Fibroblast of lung (primary cell): ENCODE measurements at regions not wholly inside any gene's neighbourhood (a gene's known extent, or its start where the extent isn't known, plus 50 kb on each side); places are given as distances from the start of the nearest gene placed in this dataset.

Experiments
- CTCF ChIP-seq, 2 donors: IDR thresholded peaks in 1 of 2; conservative IDR thresholded peaks in 1 of 2; 1 replicate in 1 of 2; 2 replicates in 1 of 2; pipeline ENCODE4 v1.5.1; 2011 to 2012; ENCODE audit warnings: low read length in 2 of 2, control low read depth in 1 of 2, inconsistent platforms in 1 of 2, low read depth in 1 of 2, mild to moderate bottlenecking in 1 of 2
- EZH2 ChIP-seq: IDR thresholded peaks from 2 replicates; pipeline ENCODE4 v1.5.1; 2012; ENCODE audit warnings: low read length, control low read depth, mild to moderate bottlenecking; ENCODE audit errors: missing control alignments

GRCh38 chr5:163976696-163977095, 471.3 kb downstream of the MAT2B start:
- no peak for TF ChIP-seq CTCF (conservative IDR thresholded peaks at IDR 0.05 in 1 of 2, IDR thresholded peaks at IDR 0.05 in 1 of 2; ENCODE audit: low read depth in 1 of 2, low read length in 2 of 2)
- no peak for TF ChIP-seq EZH2
